HEK293 (cell line): ENCODE measurements at regions not wholly inside any gene's neighbourhood (a gene's known extent, or its start where the extent isn't known, plus 50 kb on each side); places are given as distances from the start of the nearest gene placed in this dataset.

Source experiments
- CTCF ChIA-PET: fragments of 350-600 bp; formaldehyde crosslinking; extraction: SDS; loops from one replicate; lab custom pipeline; 2021; ENCODE audit warnings: antibody characterized with exemption; lab: Yijun Ruan, JAX
- POLR2A ChIA-PET: fragments of 300-600 bp; formaldehyde crosslinking; extraction: SDS; loops from one replicate; lab custom pipeline; 2020; ENCODE audit warnings: antibody characterized with exemption, inconsistent platforms; lab: Yijun Ruan, JAX
- H3K27ac ChIP-seq: fragments of 200-500 bp; sonication (Bioruptor generic); 2 replicates; pipeline ENCODE4 v1.5.1; 2014; ENCODE audit warnings: low read depth, low read length, control low read depth, inconsistent platforms; ENCODE audit errors: extremely low read depth
- H3K36me3 ChIP-seq, 2 experiments: fragments of 200-500 bp in 1 of 2; sonication (Bioruptor generic) in 1 of 2; 1 replicate in 1 of 2; 2 replicates in 1 of 2; pipeline ENCODE4 v1.5.1; 2014 to 2017; ENCODE audit warnings: inconsistent platforms in 2 of 2, low read length in 2 of 2; ENCODE audit not compliant: control insufficient read depth in 2 of 2, insufficient read depth in 1 of 2
- H3K4me1 ChIP-seq: fragments of 200-500 bp; sonication (Bioruptor generic); 2 replicates; pipeline ENCODE4 v1.5.1; 2014; ENCODE audit warnings: mild to moderate bottlenecking, low read length, inconsistent platforms; ENCODE audit not compliant: control insufficient read depth, insufficient read depth
- H3K4me3 ChIP-seq: 2 replicates; pipeline ENCODE4 v1.5.1; 2011; ENCODE audit warnings: low read depth, mild to moderate bottlenecking, control low read depth, low read length, moderate library complexity
- H3K9me3 ChIP-seq: fragments of 200-500 bp; sonication (Bioruptor generic); 2 replicates; pipeline ENCODE4 v1.5.1; 2014; ENCODE audit warnings: low read depth, low read length, inconsistent platforms; ENCODE audit not compliant: control insufficient read depth, insufficient read depth
- REPIN1 ChIP-seq: fragments of 450-650 bp; formaldehyde crosslinking; IDR thresholded peaks from 2 replicates; pipeline ENCODE4 v1.5.1; 2017; ENCODE audit warnings: missing biosample characterization, missing genetic modification characterization, low read depth
- SETDB1 ChIP-seq: IDR thresholded peaks from one replicate; pipeline ENCODE4 v1.6.1; 2017; ENCODE audit warnings: mild to moderate bottlenecking, low read length, moderate library complexity, mixed read lengths; ENCODE audit not compliant: insufficient read length
- ZFHX2 ChIP-seq: fragments of 450-650 bp; formaldehyde crosslinking; conservative IDR thresholded peaks from 2 replicates; pipeline ENCODE4 v1.5.1; 2016; ENCODE audit warnings: missing biosample characterization, missing genetic modification characterization
- ZNF16 ChIP-seq: fragments of 450-650 bp; formaldehyde crosslinking; IDR thresholded peaks from 2 replicates; pipeline ENCODE4 v1.5.1; 2016; ENCODE audit warnings: low read depth, missing biosample characterization, missing genetic modification characterization
- ZNF335 ChIP-seq: fragments of 450-650 bp; formaldehyde crosslinking; conservative IDR thresholded peaks from 2 replicates; pipeline ENCODE4 v1.5.1; 2016; ENCODE audit warnings: missing biosample characterization, missing genetic modification characterization
- ZNF416 ChIP-seq: fragments of 450-650 bp; formaldehyde crosslinking; IDR thresholded peaks from 2 replicates; pipeline ENCODE4 v1.5.1; 2016; ENCODE audit warnings: missing biosample characterization, missing genetic modification characterization
- ZNF624 ChIP-seq: fragments of 450-650 bp; formaldehyde crosslinking; IDR thresholded peaks from 2 replicates; pipeline ENCODE4 v1.5.1; 2017; ENCODE audit warnings: missing biosample characterization, missing genetic modification characterization
- ZNF776 ChIP-seq: fragments of 450-650 bp; formaldehyde crosslinking; IDR thresholded peaks from 2 replicates; pipeline ENCODE4 v1.5.0; 2017; ENCODE audit warnings: missing biosample characterization, missing genetic modification characterization, borderline replicate concordance
- TF ChIP-seq, protein P1 (sequence below): fragments of 450-650 bp; formaldehyde crosslinking; IDR thresholded peaks from 2 replicates; pipeline ENCODE4 v1.5.1; 2016; ENCODE audit warnings: missing biosample characterization, missing genetic modification characterization
- TF ChIP-seq, protein P2 (sequence below): fragments of 450-650 bp; formaldehyde crosslinking; IDR thresholded peaks from 2 replicates; pipeline ENCODE4 v1.5.1; 2016; ENCODE audit warnings: missing biosample characterization, missing genetic modification characterization, borderline replicate concordance
- TF ChIP-seq, protein P3 (sequence below): fragments of 450-650 bp; formaldehyde crosslinking; IDR thresholded peaks from 2 replicates; pipeline ENCODE4 v1.5.1; 2017; ENCODE audit warnings: missing biosample characterization, missing genetic modification characterization
- TF ChIP-seq, protein P4 (sequence below): fragments of 450-650 bp; formaldehyde crosslinking; IDR thresholded peaks from 2 replicates; pipeline ENCODE4 v1.5.1; 2016; ENCODE audit warnings: missing biosample characterization, missing genetic modification characterization
- TF ChIP-seq, protein P5 (sequence below): fragments of 450-650 bp; formaldehyde crosslinking; IDR thresholded peaks from 2 replicates; pipeline ENCODE4 v1.5.1; 2016; ENCODE audit warnings: missing biosample characterization, missing genetic modification characterization

GRCh38 chr18:41121116-41121826 lies 833.8 kb upstream of the PIK3C3 start (continued):
- TF ChIP-seq, protein P1, sequence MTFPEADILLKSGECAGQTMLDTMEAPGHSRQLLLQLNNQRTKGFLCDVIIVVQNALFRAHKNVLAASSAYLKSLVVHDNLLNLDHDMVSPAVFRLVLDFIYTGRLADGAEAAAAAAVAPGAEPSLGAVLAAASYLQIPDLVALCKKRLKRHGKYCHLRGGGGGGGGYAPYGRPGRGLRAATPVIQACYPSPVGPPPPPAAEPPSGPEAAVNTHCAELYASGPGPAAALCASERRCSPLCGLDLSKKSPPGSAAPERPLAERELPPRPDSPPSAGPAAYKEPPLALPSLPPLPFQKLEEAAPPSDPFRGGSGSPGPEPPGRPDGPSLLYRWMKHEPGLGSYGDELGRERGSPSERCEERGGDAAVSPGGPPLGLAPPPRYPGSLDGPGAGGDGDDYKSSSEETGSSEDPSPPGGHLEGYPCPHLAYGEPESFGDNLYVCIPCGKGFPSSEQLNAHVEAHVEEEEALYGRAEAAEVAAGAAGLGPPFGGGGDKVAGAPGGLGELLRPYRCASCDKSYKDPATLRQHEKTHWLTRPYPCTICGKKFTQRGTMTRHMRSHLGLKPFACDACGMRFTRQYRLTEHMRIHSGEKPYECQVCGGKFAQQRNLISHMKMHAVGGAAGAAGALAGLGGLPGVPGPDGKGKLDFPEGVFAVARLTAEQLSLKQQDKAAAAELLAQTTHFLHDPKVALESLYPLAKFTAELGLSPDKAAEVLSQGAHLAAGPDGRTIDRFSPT: no peak
- no peak for TF ChIP-seq ZNF624 (tag by site-specific recombination)

DNA sequence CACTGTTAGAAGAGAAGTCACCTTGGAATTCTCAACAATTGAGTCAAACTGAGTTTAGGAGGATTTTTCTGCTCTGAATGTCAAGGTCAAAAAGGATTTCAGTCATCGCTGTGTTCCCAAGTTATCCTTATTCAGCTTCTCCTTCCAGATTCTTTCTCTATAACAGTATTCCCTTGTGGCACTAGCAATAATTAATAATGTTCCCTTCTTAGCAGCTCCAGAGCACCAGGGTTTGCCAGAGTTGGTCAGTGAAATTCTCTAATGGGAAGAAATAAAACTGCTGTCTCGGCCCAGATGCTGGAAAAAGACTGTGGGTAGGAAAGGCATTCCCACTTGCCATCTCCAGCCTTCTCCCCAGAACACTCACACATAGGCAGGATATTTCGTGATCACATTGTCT lies 836.0 kb upstream of the PIK3C3 start:
- ChIA-PET POLR2A (no interaction called here), CTCF (interaction anchor here (0.6 kb wide), 1 partner anchor 42 kb away, joined by 6 read pairs; no protein-coding TSS in a partner anchor)
- TF ChIP-seq REPIN1 (no peak), ZNF776 (no peak), SETDB1 (no peak), ZNF335 (tag by site-specific recombination) (no peak), ZFHX2 (tag by site-specific recombination) (no peak), ZNF416 (tag by site-specific recombination) (no peak), ZNF16 (tag by site-specific recombination) (no peak)
- TF ChIP-seq, protein P2, sequence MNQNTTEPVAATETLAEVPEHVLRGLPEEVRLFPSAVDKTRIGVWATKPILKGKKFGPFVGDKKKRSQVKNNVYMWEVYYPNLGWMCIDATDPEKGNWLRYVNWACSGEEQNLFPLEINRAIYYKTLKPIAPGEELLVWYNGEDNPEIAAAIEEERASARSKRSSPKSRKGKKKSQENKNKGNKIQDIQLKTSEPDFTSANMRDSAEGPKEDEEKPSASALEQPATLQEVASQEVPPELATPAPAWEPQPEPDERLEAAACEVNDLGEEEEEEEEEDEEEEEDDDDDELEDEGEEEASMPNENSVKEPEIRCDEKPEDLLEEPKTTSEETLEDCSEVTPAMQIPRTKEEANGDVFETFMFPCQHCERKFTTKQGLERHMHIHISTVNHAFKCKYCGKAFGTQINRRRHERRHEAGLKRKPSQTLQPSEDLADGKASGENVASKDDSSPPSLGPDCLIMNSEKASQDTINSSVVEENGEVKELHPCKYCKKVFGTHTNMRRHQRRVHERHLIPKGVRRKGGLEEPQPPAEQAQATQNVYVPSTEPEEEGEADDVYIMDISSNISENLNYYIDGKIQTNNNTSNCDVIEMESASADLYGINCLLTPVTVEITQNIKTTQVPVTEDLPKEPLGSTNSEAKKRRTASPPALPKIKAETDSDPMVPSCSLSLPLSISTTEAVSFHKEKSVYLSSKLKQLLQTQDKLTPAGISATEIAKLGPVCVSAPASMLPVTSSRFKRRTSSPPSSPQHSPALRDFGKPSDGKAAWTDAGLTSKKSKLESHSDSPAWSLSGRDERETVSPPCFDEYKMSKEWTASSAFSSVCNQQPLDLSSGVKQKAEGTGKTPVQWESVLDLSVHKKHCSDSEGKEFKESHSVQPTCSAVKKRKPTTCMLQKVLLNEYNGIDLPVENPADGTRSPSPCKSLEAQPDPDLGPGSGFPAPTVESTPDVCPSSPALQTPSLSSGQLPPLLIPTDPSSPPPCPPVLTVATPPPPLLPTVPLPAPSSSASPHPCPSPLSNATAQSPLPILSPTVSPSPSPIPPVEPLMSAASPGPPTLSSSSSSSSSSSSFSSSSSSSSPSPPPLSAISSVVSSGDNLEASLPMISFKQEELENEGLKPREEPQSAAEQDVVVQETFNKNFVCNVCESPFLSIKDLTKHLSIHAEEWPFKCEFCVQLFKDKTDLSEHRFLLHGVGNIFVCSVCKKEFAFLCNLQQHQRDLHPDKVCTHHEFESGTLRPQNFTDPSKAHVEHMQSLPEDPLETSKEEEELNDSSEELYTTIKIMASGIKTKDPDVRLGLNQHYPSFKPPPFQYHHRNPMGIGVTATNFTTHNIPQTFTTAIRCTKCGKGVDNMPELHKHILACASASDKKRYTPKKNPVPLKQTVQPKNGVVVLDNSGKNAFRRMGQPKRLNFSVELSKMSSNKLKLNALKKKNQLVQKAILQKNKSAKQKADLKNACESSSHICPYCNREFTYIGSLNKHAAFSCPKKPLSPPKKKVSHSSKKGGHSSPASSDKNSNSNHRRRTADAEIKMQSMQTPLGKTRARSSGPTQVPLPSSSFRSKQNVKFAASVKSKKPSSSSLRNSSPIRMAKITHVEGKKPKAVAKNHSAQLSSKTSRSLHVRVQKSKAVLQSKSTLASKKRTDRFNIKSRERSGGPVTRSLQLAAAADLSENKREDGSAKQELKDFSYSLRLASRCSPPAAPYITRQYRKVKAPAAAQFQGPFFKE (tag by site-specific recombination): no peak
- TF ChIP-seq, protein P3, sequence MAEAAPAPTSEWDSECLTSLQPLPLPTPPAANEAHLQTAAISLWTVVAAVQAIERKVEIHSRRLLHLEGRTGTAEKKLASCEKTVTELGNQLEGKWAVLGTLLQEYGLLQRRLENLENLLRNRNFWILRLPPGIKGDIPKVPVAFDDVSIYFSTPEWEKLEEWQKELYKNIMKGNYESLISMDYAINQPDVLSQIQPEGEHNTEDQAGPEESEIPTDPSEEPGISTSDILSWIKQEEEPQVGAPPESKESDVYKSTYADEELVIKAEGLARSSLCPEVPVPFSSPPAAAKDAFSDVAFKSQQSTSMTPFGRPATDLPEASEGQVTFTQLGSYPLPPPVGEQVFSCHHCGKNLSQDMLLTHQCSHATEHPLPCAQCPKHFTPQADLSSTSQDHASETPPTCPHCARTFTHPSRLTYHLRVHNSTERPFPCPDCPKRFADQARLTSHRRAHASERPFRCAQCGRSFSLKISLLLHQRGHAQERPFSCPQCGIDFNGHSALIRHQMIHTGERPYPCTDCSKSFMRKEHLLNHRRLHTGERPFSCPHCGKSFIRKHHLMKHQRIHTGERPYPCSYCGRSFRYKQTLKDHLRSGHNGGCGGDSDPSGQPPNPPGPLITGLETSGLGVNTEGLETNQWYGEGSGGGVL (tag by site-specific recombination): no peak
- TF ChIP-seq, protein P4, sequence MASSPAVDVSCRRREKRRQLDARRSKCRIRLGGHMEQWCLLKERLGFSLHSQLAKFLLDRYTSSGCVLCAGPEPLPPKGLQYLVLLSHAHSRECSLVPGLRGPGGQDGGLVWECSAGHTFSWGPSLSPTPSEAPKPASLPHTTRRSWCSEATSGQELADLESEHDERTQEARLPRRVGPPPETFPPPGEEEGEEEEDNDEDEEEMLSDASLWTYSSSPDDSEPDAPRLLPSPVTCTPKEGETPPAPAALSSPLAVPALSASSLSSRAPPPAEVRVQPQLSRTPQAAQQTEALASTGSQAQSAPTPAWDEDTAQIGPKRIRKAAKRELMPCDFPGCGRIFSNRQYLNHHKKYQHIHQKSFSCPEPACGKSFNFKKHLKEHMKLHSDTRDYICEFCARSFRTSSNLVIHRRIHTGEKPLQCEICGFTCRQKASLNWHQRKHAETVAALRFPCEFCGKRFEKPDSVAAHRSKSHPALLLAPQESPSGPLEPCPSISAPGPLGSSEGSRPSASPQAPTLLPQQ: no peak
- TF ChIP-seq, protein P5, sequence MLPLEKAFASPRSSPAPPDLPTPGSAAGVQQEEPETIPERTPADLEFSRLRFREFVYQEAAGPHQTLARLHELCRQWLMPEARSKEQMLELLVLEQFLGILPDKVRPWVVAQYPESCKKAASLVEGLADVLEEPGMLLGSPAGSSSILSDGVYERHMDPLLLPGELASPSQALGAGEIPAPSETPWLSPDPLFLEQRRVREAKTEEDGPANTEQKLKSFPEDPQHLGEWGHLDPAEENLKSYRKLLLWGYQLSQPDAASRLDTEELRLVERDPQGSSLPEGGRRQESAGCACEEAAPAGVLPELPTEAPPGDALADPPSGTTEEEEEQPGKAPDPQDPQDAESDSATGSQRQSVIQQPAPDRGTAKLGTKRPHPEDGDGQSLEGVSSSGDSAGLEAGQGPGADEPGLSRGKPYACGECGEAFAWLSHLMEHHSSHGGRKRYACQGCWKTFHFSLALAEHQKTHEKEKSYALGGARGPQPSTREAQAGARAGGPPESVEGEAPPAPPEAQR (tag by site-specific recombination): no peak
- Histone ChIP-seq H3K4me1 (no peaks in the 10 kb centered on the region), H3K4me3 (no peak overlapping the region), H3K9me3 (no peaks in the 10 kb centered on the region), H3K36me3 (no peaks in the 10 kb centered on the region), H3K27ac (no peak overlapping the region)
